ENCODE measurements at regions not wholly inside any gene's neighbourhood (a gene's known extent, or its start where the extent isn't known, plus 50 kb on each side); places are given as distances from the start of the nearest gene placed in this dataset.
"Not testable (repeated sequence)": the region's sequence is repeated elsewhere in the genome, so short reads cannot be mapped to it uniquely, and the experiment has no call there.

- Histone ChIP-seq H3K27ac (ENCODE audit: low read length) (no peak overlapping the region), H3K9ac (ENCODE audit: low read length) (no peak overlapping the region)
These were observed 91.2 kb downstream of the MED10 start for GRCh38 chr5:6287176-6287575.

DNA sequence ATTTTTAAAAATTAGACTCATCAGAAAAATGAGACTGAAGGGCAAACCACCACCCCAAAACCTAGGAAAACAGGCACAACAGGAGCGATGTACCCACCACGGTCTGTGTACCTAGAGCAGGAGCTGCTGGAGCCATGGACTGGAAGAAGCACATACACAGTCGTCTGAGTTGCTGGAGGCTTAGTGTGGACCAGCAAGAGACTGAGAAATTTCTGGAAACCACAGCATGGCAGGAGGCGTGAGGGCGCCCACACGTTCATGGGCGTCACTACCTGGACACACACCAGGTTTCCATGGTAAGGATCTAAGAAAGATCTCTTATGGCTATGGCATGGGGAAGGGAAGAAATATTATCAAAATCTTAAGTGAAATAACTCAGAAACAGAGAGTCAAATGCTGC is 91.9 kb downstream of the MED10 start:
- no peaks in the 10 kb centered on the region for H4K20me1 ChIP-seq (ENCODE audit: insufficient read depth)
- H3K4me2 ChIP-seq (ENCODE audit: low read length) = no peak overlapping the region
- H2AFZ ChIP-seq (ENCODE audit: low read depth, low read length) = no peak overlapping the region
- no peak overlapping the region for H3K9ac ChIP-seq (ENCODE audit: low read length)
- no peak overlapping the region for H3K4me3 ChIP-seq (ENCODE audit: low read length)
- H3K9me3 ChIP-seq (ENCODE audit: low read length) = peaks cover 3% of the 10 kb centered on the region
- no peaks in the 10 kb centered on the region for H3K9me2 ChIP-seq (ENCODE audit: insufficient read depth, low read length)
- no peaks in the 10 kb centered on the region for H3K27me3 ChIP-seq (ENCODE audit: insufficient read depth, low read depth, low read length)
- no peaks in the 10 kb centered on the region for H3F3A ChIP-seq (ENCODE audit: insufficient read depth, low read length, poor library complexity, severe bottlenecking)
- no peaks in the 10 kb centered on the region for H3K36me3 ChIP-seq (ENCODE audit: insufficient read depth, low read length)
- no peak for TF ChIP-seq EZH2 (IDR thresholded peaks at IDR 0.05; ENCODE audit: borderline replicate concordance, insufficient read depth, low read length, poor library complexity, severe bottlenecking)
- no peak for TF ChIP-seq EP300 (conservative IDR thresholded peaks at IDR 0.05; ENCODE audit: poor library complexity, severe bottlenecking)
- TF ChIP-seq TAF1 (IDR thresholded peaks at IDR 0.05; ENCODE audit: low read depth) = no peak
- TF ChIP-seq REST (IDR thresholded peaks at IDR 0.05; ENCODE audit: borderline replicate concordance) = no peak
- TF ChIP-seq RAD21 (conservative IDR thresholded peaks at IDR 0.05) = no peak
- TF ChIP-seq POLR2AphosphoS5 (IDR thresholded peaks at IDR 0.05) = no peak
- no peak for TF ChIP-seq CTCF (IDR thresholded peaks at IDR 0.05; ENCODE audit: poor library complexity, severe bottlenecking)
- TF ChIP-seq MXI1 (conservative IDR thresholded peaks at IDR 0.05; ENCODE audit: poor library complexity, severe bottlenecking) = no peak
- TF ChIP-seq SMC3 (conservative IDR thresholded peaks at IDR 0.05; ENCODE audit: poor library complexity) = no peak
- no peak overlapping the region for H3K27ac ChIP-seq (ENCODE audit: low read length)
- no peaks in the 10 kb centered on the region for H3K79me2 ChIP-seq (replicated peaks; ENCODE audit: insufficient read depth, low read length)

More at GRCh38 chr5:6287176-6287575, 91.2 kb downstream of the MED10 start:
- Histone ChIP-seq H3K27me3 (ENCODE audit: insufficient read depth, low read depth, low read length) (no peaks in the 10 kb centered on the region), H3K79me2 (replicated peaks; ENCODE audit: insufficient read depth, low read length) (no peaks in the 10 kb centered on the region), H3F3A (ENCODE audit: insufficient read depth, low read length, poor library complexity, severe bottlenecking) (no peaks in the 10 kb centered on the region), H2AFZ (ENCODE audit: low read depth, low read length) (no peak overlapping the region), H3K4me2 (ENCODE audit: low read length) (no peak overlapping the region), H3K4me3 (ENCODE audit: low read length) (no peak overlapping the region), H3K9me2 (ENCODE audit: insufficient read depth, low read length) (no peaks in the 10 kb centered on the region), H3K36me3 (ENCODE audit: insufficient read depth, low read length) (no peaks in the 10 kb centered on the region), H4K20me1 (ENCODE audit: insufficient read depth) (no peaks in the 10 kb centered on the region), H3K9me3 (ENCODE audit: low read length) (peaks cover 3% of the 10 kb centered on the region)
- TF ChIP-seq POLR2AphosphoS5 (IDR thresholded peaks at IDR 0.05) (no peak), MXI1 (conservative IDR thresholded peaks at IDR 0.05; ENCODE audit: poor library complexity, severe bottlenecking) (no peak), REST (IDR thresholded peaks at IDR 0.05; ENCODE audit: borderline replicate concordance) (no peak), EZH2 (IDR thresholded peaks at IDR 0.05; ENCODE audit: borderline replicate concordance, insufficient read depth, low read length, poor library complexity, severe bottlenecking) (no peak), SMC3 (conservative IDR thresholded peaks at IDR 0.05; ENCODE audit: poor library complexity) (no peak), EP300 (conservative IDR thresholded peaks at IDR 0.05; ENCODE audit: poor library complexity, severe bottlenecking) (no peak)

- not testable (repeated sequence) for H3K36me3 ChIP-seq (ENCODE audit: insufficient read depth, low read length); H3K27me3 ChIP-seq (ENCODE audit: insufficient read depth, low read depth, low read length); H3K4me3 ChIP-seq (ENCODE audit: low read length); H3K9ac ChIP-seq (ENCODE audit: low read length); H3K9me2 ChIP-seq (ENCODE audit: insufficient read depth, low read length); H2AFZ ChIP-seq (ENCODE audit: low read depth, low read length); H3K27ac ChIP-seq (ENCODE audit: low read length); H3F3A ChIP-seq (ENCODE audit: insufficient read depth, low read length, poor library complexity, severe bottlenecking); H3K9me3 ChIP-seq (ENCODE audit: low read length); H4K20me1 ChIP-seq (ENCODE audit: insufficient read depth); H3K4me2 ChIP-seq (ENCODE audit: low read length); H3K79me2 ChIP-seq (replicated peaks; ENCODE audit: insufficient read depth, low read length)
These were observed 93.9 kb downstream of the MED10 start for GRCh38 chr5:6284491-6284890.

Data from neural cell (in vitro differentiated cells).